GM18520 (cell line): ENCODE measurements at regions not wholly inside any gene's neighbourhood (a gene's known extent, or its start where the extent isn't known, plus 50 kb on each side); places are given as distances from the start of the nearest gene placed in this dataset.

Source experiments
- ATAC-seq: cut with Tn5 transposase; IDR thresholded peaks from one replicate; pipeline ENCODE4 v1.9.1; 2021; ENCODE audit not compliant: unreplicated experiment

DNA sequence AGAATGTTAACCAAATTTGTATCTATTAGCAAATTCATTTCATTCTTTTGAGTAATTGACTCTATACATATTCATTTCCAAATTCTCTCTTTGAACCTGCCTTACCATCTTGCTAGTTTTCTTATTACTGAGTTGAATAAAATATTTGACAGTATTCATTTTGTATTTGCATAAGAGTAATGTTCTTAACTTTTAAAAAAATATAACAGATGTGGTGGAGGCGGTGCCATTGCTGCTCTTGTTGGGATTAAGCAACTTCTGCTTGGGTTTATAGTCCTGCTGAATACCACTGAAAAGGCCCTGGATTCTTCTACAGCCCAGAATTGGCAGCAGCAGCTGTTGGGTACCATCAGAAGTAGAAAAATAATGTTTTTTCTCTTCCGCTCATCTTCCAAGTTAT is 148.9 kb upstream of the PEX5L start:
- ATAC-seq, result no peak

GRCh38 chr3:180188512-180189309 is 152.0 kb upstream of the PEX5L start:
- no peak for ATAC-seq

GRCh38 chr3:180189310-180189648 is 152.5 kb upstream of the PEX5L start:
- ATAC-seq, result no peak

GRCh38 chr3:180196658-180197057 is 159.9 kb upstream of the PEX5L start:
- no peak for ATAC-seq

DNA sequence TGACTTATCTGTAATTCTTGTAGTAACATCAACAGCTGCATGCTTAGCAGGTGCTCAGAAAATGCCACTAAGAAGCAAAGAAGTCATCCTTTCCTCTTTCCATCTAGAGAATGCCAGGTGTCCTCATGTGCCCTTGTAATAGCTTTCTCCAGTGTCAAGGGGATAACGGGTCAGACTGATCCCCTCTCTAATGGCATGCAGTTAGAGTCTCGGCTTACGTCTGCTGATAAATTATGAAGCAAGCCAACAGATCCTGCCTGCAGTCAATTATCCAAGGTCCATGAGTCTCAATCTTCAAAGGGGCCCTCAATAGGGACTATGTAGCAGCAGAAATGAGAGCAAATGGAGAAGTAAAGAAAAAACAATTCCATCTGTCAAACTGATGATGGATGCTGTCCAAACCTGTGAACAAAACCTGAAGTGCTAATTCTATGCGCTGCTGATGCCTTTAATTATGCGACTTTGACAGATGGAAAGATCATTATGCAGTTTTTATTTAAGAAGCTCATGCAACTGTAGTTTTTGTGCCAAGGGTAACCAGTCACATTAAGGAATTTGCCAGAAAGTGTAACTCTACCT is 162.8 kb upstream of the PEX5L start:
- no peak for ATAC-seq

- ATAC-seq, result no peak
These were observed 179.1 kb upstream of the PEX5L start for GRCh38 chr3:180215866-180216265.

GRCh38 chr3:180223268-180223667 is 186.5 kb upstream of the PEX5L start:
- no peak for ATAC-seq

- ATAC-seq, result no peak
These were observed 192.4 kb upstream of the PEX5L start for GRCh38 chr3:180229113-180229512.

DNA sequence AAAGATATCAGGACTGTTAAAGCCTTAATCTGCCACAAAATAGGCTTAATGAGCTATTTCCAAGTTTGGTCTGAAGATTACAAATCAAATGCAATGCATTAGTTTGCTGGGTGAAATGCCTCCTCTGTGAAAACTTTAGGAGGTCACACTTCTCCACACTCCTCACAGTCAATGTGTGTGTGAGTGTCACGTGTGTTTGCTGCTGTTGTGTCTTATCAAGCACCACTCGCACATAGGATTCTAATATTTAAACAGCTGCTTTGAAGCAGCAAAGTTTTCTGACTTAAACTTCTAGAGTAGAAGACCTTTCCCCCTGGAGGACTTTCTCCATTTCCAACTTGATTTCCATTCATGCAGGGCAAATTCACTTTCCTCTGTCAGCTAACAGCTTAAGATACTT is 203.2 kb upstream of the PEX5L start:
- ATAC-seq, result no peak

DNA sequence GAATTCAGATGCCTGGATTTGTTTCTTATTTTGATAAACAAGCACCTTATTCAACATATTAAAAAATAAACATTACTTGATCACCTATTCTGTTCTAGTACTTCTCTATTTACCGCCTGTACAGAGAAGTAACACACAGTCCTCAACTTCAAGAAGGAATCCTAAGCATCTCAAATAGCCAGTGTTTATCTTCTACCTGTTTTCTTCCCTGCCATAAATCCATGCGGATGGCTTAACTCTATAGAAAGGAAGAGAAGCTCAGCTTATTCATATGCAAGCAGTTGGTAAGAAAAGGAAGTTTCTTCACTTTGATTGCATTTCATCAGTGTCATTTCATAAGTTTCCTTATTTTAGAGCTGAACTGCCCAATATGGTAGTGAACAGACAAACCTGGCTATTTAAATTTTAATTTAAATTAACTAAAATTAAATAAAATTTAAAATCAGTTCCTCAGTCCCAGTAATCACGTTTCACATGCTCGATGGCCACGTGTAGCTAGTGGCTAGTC is 210.0 kb upstream of the PEX5L start:
- ATAC-seq, result no peak

GRCh38 chr3:180250172-180250571 is 213.4 kb upstream of the PEX5L start:
- no peak for ATAC-seq

- ATAC-seq, result no peak
These were observed 215.9 kb upstream of the PEX5L start for GRCh38 chr3:180252683-180253082.

DNA sequence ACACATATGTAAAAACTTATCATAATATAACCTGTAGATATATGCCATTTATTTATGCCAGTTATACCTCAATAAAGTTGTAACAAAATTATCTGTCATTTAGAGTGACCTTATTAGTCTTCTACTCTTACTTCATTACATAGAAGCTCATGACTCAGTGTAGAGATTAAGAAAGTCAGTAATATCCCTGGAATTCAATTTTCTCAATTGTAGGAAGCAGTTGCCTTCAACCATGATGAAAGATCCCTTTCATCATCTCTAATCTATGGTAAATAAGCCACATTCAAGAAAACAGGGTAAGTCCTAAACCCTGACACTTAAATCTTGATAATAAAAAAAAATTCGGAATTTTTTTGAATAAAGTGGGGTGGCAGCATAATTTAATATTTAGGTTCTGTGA is 216.5 kb upstream of the PEX5L start:
- ATAC-seq, result no peak

DNA sequence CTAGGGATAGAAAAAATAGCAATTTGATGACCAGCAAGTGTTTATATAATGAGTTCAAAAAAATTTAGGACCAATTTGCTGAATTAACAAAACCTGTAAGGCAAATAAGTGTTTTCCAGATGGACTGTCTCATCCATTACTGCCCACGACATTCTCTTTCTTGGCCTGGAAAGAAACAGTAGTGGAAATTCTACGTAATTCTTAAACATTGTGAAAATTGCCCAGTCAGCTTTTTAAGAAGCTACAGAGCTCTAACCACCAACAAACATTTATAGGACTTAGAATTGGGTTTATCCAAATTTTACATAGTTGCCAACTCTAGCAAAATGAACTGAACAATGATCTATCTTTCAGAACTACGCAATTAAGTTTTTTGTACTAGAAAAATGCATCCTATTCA is 227.7 kb upstream of the PEX5L start:
- ATAC-seq, result no peak

- no peak for ATAC-seq
These were observed 228.8 kb upstream of the PEX5L start for GRCh38 chr3:180265551-180265950.

DNA sequence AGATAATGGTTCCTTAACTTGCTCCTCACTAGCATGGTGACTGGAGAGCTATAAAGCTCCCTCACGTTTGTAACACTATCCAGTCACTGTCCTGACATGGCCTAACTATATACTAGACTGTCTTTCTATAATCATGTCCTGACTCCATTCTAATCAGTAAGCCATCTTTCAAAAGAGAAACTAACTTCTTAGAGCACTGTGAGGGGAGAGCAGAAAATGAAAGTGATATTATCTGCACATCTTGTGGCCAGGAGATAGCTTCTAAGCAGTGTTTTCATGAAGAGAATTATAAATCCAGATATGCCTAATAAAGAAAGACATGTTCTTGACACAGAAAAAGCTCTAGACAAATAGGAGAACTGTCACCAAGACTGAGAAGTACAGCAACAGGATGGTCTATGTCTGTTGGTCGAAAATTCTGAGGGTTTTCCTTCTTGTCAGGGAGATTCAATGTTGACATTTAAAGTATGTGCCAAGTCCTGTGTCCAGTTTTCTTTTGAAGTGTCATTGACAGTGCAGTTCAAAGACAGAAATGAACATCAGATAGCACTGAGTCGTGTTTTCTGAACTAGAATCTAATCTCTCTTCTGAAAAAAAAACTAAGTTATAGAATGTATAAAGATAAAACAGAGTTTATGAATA is 230.6 kb upstream of the PEX5L start:
- ATAC-seq, result peak; percentile 99

DNA sequence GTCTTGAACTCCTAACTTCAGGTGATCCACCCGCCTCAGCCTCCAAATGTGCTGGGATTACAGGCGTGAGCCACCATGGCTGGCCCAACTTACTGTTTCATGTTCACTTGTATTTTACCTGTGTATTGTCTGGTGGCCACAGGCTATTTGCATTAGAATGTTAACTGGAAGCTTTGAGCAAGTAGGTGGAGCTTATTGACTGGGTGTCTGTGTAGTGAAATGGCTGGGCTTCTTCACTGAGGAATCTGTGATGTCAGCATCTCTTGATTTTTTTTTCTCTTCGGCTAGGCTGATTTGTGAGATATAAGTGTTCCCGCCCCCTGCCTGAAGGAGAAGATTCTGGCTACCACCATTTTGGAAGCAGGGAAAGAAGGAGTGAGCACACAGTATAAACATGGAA is 237.8 kb upstream of the PEX5L start:
- ATAC-seq, result no peak

DNA sequence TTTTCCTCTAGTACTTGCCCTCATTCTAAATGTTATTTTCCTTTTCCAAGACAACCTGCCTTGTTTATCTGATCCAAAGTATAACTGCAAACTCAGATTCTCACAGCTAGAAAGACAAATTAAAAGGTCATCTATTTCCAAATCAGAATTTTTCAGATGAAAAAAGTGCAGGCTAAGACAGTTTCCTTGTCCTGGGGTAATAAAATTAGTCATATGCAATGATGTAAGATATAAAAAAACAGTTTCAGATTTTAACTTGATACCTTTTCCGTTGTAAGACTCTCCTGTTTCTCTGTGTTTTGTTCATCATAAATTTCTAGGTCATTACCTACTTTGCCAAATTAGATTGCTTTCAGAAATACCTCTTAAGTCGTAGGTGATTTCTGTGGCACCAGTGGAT is 238.4 kb upstream of the PEX5L start:
- no peak for ATAC-seq

- no peak for ATAC-seq
These were observed 240.3 kb upstream of the PEX5L start for GRCh38 chr3:180277041-180277440.

- ATAC-seq, result peak; percentile 88
These were observed 241.9 kb upstream of the PEX5L start for GRCh38 chr3:180278583-180279188.

DNA sequence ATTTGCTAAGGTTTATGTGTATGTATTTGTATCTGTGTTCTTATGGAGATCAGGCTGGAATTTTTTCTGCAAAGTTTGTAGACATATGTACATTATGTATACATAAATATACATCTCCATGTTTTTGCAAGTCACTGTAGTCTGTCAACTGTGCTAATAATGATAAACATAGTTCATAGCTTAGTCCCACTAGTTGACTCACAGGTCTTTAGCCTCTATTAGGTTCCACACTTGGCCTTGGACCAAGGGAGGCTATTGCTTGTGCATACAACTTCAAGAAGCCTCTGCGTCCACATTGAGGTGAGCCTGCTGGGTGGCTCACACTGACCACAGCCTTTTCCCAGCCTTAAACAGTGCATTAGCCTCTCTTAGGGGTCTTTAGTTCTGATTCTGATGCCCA is 243.8 kb upstream of the PEX5L start:
- ATAC-seq, result no peak

- no peak for ATAC-seq
These were observed 245.6 kb upstream of the PEX5L start for GRCh38 chr3:180282386-180282785.
